GM12878 (cell line): ENCODE measurements at regions not wholly inside any gene's neighbourhood (a gene's known extent, or its start where the extent isn't known, plus 50 kb on each side); places are given as distances from the start of the nearest gene placed in this dataset.

Experiments used
- ATAC-seq: fragments of 200-7000 bp; cut with Tn5 transposase; 3 replicates; pipeline ENCODE4 v1.9.1; 2020; ENCODE audit warnings: mild to moderate bottlenecking, moderate library complexity
- BruUV-seq: library from RNA; stranded (reverse); fragments of 400-500 nt; replicated peaks from 2 replicates; lab custom pipeline; 2021; lab: Mats Ljungman, UMichigan
- CTCF ChIA-PET: fragments of 300-600 bp; sonication (Branson Sonifier 250); formaldehyde crosslinking; extraction: SDS; loops from one replicate; lab custom pipeline; 2021; ENCODE audit warnings: inconsistent platforms; lab: Yijun Ruan, JAX
- POLR2A ChIA-PET: fragments of 350-600 bp; formaldehyde crosslinking; extraction: SDS; loops from one replicate; lab custom pipeline; 2021; ENCODE audit warnings: inconsistent platforms; lab: Charles Lee
- RAD21 ChIA-PET: fragments of 300-600 bp; sonication (Branson Sonifier 250); formaldehyde crosslinking; loops from one replicate; lab custom pipeline; 2023; ENCODE audit warnings: antibody characterized with exemption; ENCODE audit not compliant: unreplicated experiment; lab: Charles Lee
- SMC1A ChIA-PET: fragments of 300-600 bp; sonication (Branson Sonifier 250); formaldehyde crosslinking; loops from one replicate; lab custom pipeline; 2023; ENCODE audit not compliant: unreplicated experiment, uncharacterized antibody; lab: Charles Lee
- DNase-seq: peaks from one replicate; pipeline ENCODE4 v3.0.0-alpha.2; 2011; ENCODE audit warnings: low read depth, low spot score
- FAIRE-seq: peaks from 3 replicates; lab custom pipeline; 2011; peaks lifted over from hg19 to GRCh38; lab: Jason Lieb, UNC
- H2AFZ ChIP-seq: 2 replicates; pipeline ENCODE4 v1.6.0; 2011; ENCODE audit warnings: low read depth, low read length, control low read depth; ENCODE audit not compliant: control insufficient read depth
- H3K27ac ChIP-seq: 2 replicates; pipeline ENCODE4 v1.5.1; 2011; ENCODE audit warnings: control low read depth; ENCODE audit not compliant: control insufficient read depth, insufficient read depth
- H3K27me3 ChIP-seq, 2 experiments: replicated peaks in 1 of 2; 2 replicates each; pipeline versions ENCODE4 v1.6.0 to v1.6.1; 2011; ENCODE audit warnings: low read length in 1 of 2; ENCODE audit not compliant: control insufficient read depth in 2 of 2, insufficient read depth in 2 of 2
- H3K36me3 ChIP-seq, 2 experiments: 2 replicates each; pipeline ENCODE4 v1.5.1; 2011; ENCODE audit warnings: low read length in 1 of 2; ENCODE audit not compliant: control insufficient read depth in 2 of 2, insufficient read depth in 2 of 2
- H3K4me1 ChIP-seq: 2 replicates; pipeline ENCODE4 v1.6.1; 2011; ENCODE audit warnings: mild to moderate bottlenecking, low read length, moderate library complexity, mixed read lengths; ENCODE audit not compliant: control insufficient read depth, insufficient read depth
- H3K4me2 ChIP-seq: 2 replicates; pipeline ENCODE4 v1.6.0; 2011; ENCODE audit warnings: control low read depth; ENCODE audit not compliant: control insufficient read depth, insufficient read depth
- H3K4me3 ChIP-seq: fragments of 200-600 bp; sonication (generic); 2 replicates; pipeline ENCODE4 v1.5.1; 2016
- H3K79me2 ChIP-seq: 2 replicates; pipeline ENCODE4 v1.6.0; 2011; ENCODE audit warnings: low read length; ENCODE audit not compliant: control insufficient read depth, insufficient read depth
- H3K9ac ChIP-seq: 2 replicates; pipeline ENCODE4 v1.8.0; 2011; ENCODE audit warnings: low read length, control low read depth, mixed read lengths; ENCODE audit not compliant: control insufficient read depth, insufficient read depth
- H3K9me3 ChIP-seq: replicated peaks from 3 replicates; pipeline ENCODE4 v1.5.1; 2011; ENCODE audit warnings: mild to moderate bottlenecking, low read length; ENCODE audit not compliant: control insufficient read depth, insufficient read depth
- H4K20me1 ChIP-seq: 2 replicates; pipeline ENCODE4 v1.6.0; 2011; ENCODE audit not compliant: control insufficient read depth, insufficient read depth
- CHD2 ChIP-seq: IDR thresholded peaks from 2 replicates; pipeline ENCODE4 v1.6.1; 2011; ENCODE audit warnings: low read depth, low read length, improper control_type of control experiment, borderline replicate concordance
- FOXK2 ChIP-seq: fragments of 450-650 bp; IDR thresholded peaks from 2 replicates; pipeline ENCODE4 v1.6.1; 2017; ENCODE audit warnings: mild to moderate bottlenecking, moderate library complexity
- GATAD2B ChIP-seq: fragments of 450-650 bp; conservative IDR thresholded peaks from 2 replicates; pipeline ENCODE4 v1.6.1; 2017; ENCODE audit warnings: low read depth, mild to moderate bottlenecking, moderate library complexity
- JUND ChIP-seq: IDR thresholded peaks from 2 replicates; pipeline ENCODE4 v1.6.1; 2012; ENCODE audit warnings: low read depth, mild to moderate bottlenecking, low read length, improper control_type of control experiment, moderate library complexity
- KAT2A ChIP-seq: conservative IDR thresholded peaks from 2 replicates; pipeline ENCODE4 v1.6.1; 2011; ENCODE audit warnings: low read depth, low read length; ENCODE audit not compliant: control insufficient read depth
- NR2C2 ChIP-seq: IDR thresholded peaks from 2 replicates; pipeline ENCODE4 v1.6.1; 2011; ENCODE audit warnings: borderline replicate concordance, low read depth; ENCODE audit not compliant: control insufficient read depth, insufficient read length
- POLR2AphosphoS5 ChIP-seq: IDR thresholded peaks from 2 replicates; pipeline ENCODE4 v1.6.1; 2011; ENCODE audit warnings: mild to moderate bottlenecking, low read length, inconsistent platforms
- RBBP5 ChIP-seq: fragments of 200-600 bp; sonication (generic); conservative IDR thresholded peaks from 2 replicates; pipeline ENCODE4 v1.6.1; 2016
- SMAD5 ChIP-seq: IDR thresholded peaks from 2 replicates; pipeline ENCODE4 v1.6.1; 2016; ENCODE audit warnings: antibody characterized with exemption, low read depth
- SUZ12 ChIP-seq: fragments of 200-600 bp; sonication (generic); IDR thresholded peaks from one replicate; pipeline ENCODE4 v1.6.1; 2018; ENCODE audit warnings: antibody characterized with exemption, mild to moderate bottlenecking; ENCODE audit not compliant: unreplicated experiment
- YY1 ChIP-seq: IDR thresholded peaks from 2 replicates; pipeline ENCODE4 v1.6.1; 2011; ENCODE audit warnings: low read depth, mild to moderate bottlenecking, low read length
- WGBS: methylation state at CpG from one replicate; pipeline ENCODE4 v1.1.6; 2016; ENCODE audit warnings: low lambda C conversion rate; ENCODE audit not compliant: insufficient replicate concordance, insufficient coverage; ENCODE audit errors: missing lambda C conversion rate; 5-methylcytosine and 5-hydroxymethylcytosine counted together
- in situ Hi-C: fragments of 300-500 bp; cut with MboI; formaldehyde crosslinking; loops from 9 replicates; pipeline ENCODE4 v1.14.3; 2018; ENCODE audit warnings: mixed read lengths
- intact Hi-C: fragments of 100-400 bp; cut with micrococcal nuclease; formaldehyde crosslinking; loops from one replicate; pipeline ENCODE4 v1.14.2; 2022; ENCODE audit not compliant: unreplicated experiment
- TF ChIP-seq, protein P1 (sequence below): IDR thresholded peaks from 2 replicates; pipeline ENCODE4 v1.6.1; 2012; ENCODE audit warnings: low read depth, low read length, improper control_type of control experiment
- TF ChIP-seq, protein P2 (sequence below): fragments of 450-650 bp; IDR thresholded peaks from 2 replicates; pipeline ENCODE4 v1.6.1; 2017; ENCODE audit warnings: antibody characterized with exemption, mild to moderate bottlenecking, moderate library complexity
- TF ChIP-seq, protein P3 (sequence below): fragments of 450-650 bp; IDR thresholded peaks from 2 replicates; pipeline ENCODE4 v1.6.1; 2016; ENCODE audit warnings: mild to moderate bottlenecking

DNA sequence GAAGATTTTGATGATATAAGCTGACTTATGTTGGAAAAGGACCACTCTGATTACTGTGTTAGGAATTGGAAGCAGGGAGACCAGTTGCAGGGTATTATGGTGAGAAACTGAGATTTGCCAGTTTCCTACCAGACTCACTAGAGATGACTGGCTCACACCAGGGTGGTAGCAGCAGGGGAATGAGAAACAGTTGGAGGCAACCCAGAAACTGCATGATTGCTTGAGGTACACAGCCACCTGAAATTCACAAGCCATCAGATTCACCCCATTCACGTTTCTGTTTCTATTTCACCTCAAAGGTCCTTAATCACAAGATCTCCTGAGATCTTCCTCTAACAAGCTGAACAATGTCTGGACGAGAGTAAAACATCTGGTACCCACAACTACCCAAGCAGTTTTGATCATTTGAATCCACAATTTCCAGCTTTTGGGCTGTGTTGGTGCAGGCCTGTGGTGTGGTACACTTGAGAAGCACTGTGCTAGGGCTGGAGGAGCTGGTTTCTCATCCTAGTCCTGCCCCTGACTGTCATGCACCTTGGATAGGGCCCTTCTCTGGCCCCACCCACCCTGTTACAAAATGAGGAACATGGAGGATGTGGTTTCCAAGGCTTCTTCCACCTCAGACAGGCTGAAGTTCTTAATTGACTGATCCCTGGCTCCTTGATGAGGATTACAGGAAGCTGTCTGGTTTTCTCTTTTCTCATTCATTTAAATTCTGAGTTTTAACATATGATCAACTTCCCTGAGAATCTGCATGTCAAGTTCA is 233.4 kb downstream of the INSC start (continued):
- TF ChIP-seq, protein P1, sequence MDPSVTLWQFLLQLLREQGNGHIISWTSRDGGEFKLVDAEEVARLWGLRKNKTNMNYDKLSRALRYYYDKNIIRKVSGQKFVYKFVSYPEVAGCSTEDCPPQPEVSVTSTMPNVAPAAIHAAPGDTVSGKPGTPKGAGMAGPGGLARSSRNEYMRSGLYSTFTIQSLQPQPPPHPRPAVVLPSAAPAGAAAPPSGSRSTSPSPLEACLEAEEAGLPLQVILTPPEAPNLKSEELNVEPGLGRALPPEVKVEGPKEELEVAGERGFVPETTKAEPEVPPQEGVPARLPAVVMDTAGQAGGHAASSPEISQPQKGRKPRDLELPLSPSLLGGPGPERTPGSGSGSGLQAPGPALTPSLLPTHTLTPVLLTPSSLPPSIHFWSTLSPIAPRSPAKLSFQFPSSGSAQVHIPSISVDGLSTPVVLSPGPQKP, result no peak

DNA sequence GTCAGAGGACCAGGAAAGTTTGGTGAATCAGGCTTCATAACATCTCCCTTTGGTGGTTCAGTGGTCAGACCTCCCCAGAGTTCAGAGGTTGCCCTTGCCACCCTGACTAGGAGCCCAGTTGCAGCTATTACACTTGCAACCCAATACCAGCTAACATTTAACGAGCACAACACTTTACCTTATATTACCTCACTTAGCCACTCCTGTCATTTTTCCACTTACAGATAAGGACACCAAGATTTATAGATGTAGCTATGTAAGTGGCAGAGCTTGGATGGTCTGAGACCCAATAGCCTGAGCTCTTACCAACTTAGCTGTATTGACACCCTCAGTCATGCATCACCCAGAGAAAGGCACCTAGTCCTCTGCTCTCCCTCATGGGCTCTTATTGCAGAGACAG is 234.7 kb downstream of the INSC start:
- no peak overlapping the region for H2AFZ ChIP-seq
- ATAC-seq (no peak), FAIRE-seq (no peak), DNase-seq (no peak)
- ChIA-PET CTCF (interaction anchor here (1.1 kb wide), 1 partner anchor 20 kb away, joined by 4 read pairs; no protein-coding TSS in a partner anchor), POLR2A (no interaction called here), RAD21 (no interaction called here), SMC1A (interaction anchor here (0.7 to 0.9 kb wide), 2 partner anchors 9 to 256 kb away, joined by 3 read pairs; no protein-coding TSS in a partner anchor)
- H3K9me3 ChIP-seq, result no peaks in the 10 kb centered on the region
- H3K27me3 ChIP-seq, result no peaks in the 10 kb centered on the region
- H3K9ac ChIP-seq, result no peak overlapping the region
- H3K27ac ChIP-seq, result no peak overlapping the region
- H3K36me3 ChIP-seq, result no peaks in the 10 kb centered on the region
- WGBS, result 0% methylated on average over 1 of the region's 1 CpG
- no peaks in the 10 kb centered on the region for H3K79me2 ChIP-seq
- intact Hi-C loops (no loop called here), in situ Hi-C loops (no loop called here)
- no peak overlapping the region for H3K4me2 ChIP-seq
- no peaks in the 10 kb centered on the region for H4K20me1 ChIP-seq
- H3K4me3 ChIP-seq, result no peak overlapping the region
- BruUV-seq, result no TSS peak
- no peaks in the 10 kb centered on the region for H3K4me1 ChIP-seq
- TF ChIP-seq GATAD2B (no peak), CHD2 (no peak), SMAD5 (no peak), RBBP5 (no peak), YY1 (no peak), KAT2A (no peak), NR2C2 (no peak), SUZ12 (no peak), POLR2AphosphoS5 (no peak), FOXK2 (no peak), JUND (no peak)
- TF ChIP-seq, protein P2, sequence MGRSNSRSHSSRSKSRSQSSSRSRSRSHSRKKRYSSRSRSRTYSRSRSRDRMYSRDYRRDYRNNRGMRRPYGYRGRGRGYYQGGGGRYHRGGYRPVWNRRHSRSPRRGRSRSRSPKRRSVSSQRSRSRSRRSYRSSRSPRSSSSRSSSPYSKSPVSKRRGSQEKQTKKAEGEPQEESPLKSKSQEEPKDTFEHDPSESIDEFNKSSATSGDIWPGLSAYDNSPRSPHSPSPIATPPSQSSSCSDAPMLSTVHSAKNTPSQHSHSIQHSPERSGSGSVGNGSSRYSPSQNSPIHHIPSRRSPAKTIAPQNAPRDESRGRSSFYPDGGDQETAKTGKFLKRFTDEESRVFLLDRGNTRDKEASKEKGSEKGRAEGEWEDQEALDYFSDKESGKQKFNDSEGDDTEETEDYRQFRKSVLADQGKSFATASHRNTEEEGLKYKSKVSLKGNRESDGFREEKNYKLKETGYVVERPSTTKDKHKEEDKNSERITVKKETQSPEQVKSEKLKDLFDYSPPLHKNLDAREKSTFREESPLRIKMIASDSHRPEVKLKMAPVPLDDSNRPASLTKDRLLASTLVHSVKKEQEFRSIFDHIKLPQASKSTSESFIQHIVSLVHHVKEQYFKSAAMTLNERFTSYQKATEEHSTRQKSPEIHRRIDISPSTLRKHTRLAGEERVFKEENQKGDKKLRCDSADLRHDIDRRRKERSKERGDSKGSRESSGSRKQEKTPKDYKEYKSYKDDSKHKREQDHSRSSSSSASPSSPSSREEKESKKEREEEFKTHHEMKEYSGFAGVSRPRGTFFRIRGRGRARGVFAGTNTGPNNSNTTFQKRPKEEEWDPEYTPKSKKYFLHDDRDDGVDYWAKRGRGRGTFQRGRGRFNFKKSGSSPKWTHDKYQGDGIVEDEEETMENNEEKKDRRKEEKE, result no peak
- TF ChIP-seq, protein P3, sequence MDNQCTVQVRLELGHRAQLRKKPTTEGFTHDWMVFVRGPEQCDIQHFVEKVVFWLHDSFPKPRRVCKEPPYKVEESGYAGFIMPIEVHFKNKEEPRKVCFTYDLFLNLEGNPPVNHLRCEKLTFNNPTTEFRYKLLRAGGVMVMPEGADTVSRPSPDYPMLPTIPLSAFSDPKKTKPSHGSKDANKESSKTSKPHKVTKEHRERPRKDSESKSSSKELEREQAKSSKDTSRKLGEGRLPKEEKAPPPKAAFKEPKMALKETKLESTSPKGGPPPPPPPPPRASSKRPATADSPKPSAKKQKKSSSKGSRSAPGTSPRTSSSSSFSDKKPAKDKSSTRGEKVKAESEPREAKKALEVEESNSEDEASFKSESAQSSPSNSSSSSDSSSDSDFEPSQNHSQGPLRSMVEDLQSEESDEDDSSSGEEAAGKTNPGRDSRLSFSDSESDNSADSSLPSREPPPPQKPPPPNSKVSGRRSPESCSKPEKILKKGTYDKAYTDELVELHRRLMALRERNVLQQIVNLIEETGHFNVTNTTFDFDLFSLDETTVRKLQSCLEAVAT, result no peak
